ENCODE measurements at regions not wholly inside any gene's neighbourhood (a gene's known extent, or its start where the extent isn't known, plus 50 kb on each side); places are given as distances from the start of the nearest gene placed in this dataset.

DNA sequence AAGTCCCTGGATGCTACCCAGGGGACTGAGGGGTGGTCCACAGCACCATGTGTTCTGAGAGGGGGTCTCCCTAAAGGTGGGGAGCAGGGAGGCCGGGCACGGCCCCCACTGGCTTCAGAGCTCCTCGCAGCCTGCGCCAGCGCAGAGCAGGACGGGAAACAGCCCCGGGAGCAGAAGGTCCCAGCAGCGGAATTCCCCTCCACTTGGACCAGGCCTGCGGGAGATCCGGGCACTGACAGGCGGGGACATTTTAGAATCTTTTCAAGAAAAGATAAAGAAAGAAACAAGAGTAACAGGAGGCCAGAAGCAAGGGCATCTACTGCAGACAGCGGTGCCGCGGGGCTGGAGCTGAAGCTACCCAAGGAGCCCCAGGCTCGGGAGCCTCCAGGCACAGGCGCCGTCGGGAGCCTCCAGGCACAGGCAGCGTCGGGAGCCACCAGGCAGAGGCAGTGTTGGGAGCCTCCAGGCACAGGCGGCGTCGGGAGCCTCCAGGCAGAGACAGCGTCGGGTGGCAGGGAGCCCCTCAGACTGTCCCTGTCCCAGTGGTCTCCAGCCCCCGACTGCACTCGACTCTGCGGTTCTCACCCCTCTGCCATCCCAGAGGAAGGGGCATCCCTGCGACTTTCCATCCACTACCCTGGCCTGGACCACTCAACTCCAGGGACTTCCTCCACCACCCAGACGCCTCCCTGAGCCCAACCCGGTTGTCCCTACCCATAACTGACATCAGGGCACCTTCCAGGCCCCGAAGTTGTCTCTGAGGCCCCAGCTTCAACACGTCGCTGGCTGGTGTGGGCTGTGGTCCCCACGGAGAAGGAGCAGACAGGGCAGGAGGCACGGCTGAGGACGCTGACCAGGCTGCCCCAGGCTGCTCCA, 211.1 kb downstream of the BRD1 start (continued):
- TF ChIP-seq ZNF562 (CRISPR knock-in tag; IDR thresholded peaks at IDR 0.05; ENCODE audit: borderline replicate concordance), result no peak

DNA sequence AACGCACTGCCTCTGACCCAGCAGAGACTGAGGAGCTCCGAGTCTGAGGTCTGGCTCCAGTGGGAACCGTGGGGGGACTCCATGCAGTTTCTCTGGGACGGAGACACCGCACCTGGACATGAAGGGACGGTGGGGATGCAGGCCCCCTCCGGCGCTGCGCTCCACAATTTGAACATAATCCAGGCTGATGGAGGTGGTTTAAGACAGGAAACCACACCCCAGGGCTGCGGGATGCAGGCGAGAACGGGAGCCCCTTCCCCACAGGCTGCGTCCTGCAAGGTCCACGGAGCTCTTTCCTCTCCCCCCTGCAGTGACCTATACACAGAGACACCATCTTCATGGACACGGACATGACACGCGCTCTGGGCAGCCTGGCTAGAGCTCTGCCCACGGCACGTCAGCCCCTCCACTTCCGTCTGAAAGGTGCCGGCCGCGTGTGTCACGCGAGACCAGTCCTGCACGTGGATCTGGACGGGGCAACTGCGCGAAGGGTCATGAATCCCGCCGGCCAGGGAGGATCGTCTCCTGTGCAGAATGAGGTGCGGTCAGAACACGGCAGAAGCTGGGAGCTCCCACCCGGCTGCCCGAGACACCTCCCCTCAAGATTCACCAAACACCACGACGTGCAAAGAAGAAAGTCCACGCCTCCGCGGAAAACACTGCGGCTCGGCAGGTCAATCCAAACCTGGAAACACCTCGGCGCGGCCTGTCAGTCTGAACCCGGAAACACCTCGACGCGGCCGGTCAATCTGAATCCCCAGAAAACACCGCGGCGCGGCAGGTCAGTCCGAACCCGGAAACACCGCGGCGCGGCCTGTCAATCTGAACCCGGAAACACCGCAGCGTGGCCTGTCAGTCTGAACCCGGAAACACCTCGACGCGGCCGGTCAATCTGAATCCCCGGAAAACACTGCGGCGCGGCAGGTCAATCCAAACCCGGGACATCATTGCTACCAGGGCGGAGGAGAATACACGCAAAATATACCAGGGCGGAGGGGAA, 212.4 kb downstream of the BRD1 start:
- no peak for TF ChIP-seq RFX5 (IDR thresholded peaks at IDR 0.05; ENCODE audit: low read depth, low read length)
- no peak for TF ChIP-seq TBX2 (CRISPR knock-in tag; IDR thresholded peaks at IDR 0.05; ENCODE audit: borderline replicate concordance)
- TF ChIP-seq MAFF (IDR thresholded peaks at IDR 0.05; ENCODE audit: low read depth, low read length), result no peak
- TF ChIP-seq ZNF44 (CRISPR knock-in tag; IDR thresholded peaks at IDR 0.05), result no peak
- TF ChIP-seq ZNF431 (CRISPR knock-in tag; IDR thresholded peaks at IDR 0.05; ENCODE audit: borderline replicate concordance, low read depth), result no peak
- no peak for TF ChIP-seq FUBP1 (CRISPR knock-in tag; IDR thresholded peaks at IDR 0.05; ENCODE audit: borderline replicate concordance)
- TF ChIP-seq CREB1 (IDR thresholded peaks at IDR 0.05), result no peak
- no peak for TF ChIP-seq CREB1 (CRISPR knock-in tag; IDR thresholded peaks at IDR 0.05)
- Histone ChIP-seq H3K9me3 (ENCODE audit: low read length) (peaks cover 6% of the 10 kb centered on the region; the same call in 1 of the 2 replicates), H3K27me3 (ENCODE audit: control insufficient read depth in 1 of 2, insufficient read depth in 2 of 2, low read length in 2 of 2) (peaks cover 7 to 54% of the 10 kb centered on the region in 2 experiments), H3K27ac (ENCODE audit: extremely low read length, insufficient read depth, low read length) (no peak overlapping the region), H3K36me3 (replicated peaks in 1 of 2; ENCODE audit: control insufficient read depth in 1 of 2, insufficient read depth in 2 of 2, low read length in 2 of 2) (no peaks in the 10 kb centered on the region), H4K20me1 (ENCODE audit: insufficient read depth, low read length) (no peaks in the 10 kb centered on the region), H3K4me2 (ENCODE audit: low read depth, low read length) (no peak overlapping the region), H3K9ac (ENCODE audit: insufficient read depth, low read depth, low read length) (no peak overlapping the region), H3K4me1 (ENCODE audit: insufficient read depth, low read length) (no peaks in the 10 kb centered on the region), H3K4me3 (replicated peaks in 1 of 3; ENCODE audit: insufficient read depth in 1 of 3, low read depth in 2 of 3, low read length in 3 of 3) (no peak overlapping the region), H2AFZ (ENCODE audit: low read length) (no peak overlapping the region), H3K79me2 (ENCODE audit: insufficient read depth, low read length) (no peaks in the 10 kb centered on the region)
- ChIA-PET CTCF (ENCODE audit: low intra/inter-chr PET ratio, low total read pairs) (no interaction called here), POLR2A (no interaction called here)
- ATAC-seq (no peak), DNase-seq (ENCODE audit: low spot score) (no peak), FAIRE-seq (no peak)
- no TSS peak for BruUV-seq (replicated peaks)
- intact Hi-C loops (cut with micrococcal nuclease; ENCODE audit: unreplicated experiment), result no loop called here
- in situ Hi-C loops (cut with HindIII; ENCODE audit: extremely low pct_ligation_motif_present, low pct_unique_long_range_greater_than_20kb), result no loop called here
- WGBS (ENCODE audit: low lambda C conversion rate), result 78% methylated on average over 55 of the region's 77 CpGs

Measured in HepG2 (cell line).